Hepatocyte (in vitro differentiated cells): ENCODE measurements at regions not wholly inside any gene's neighbourhood (a gene's known extent, or its start where the extent isn't known, plus 50 kb on each side); places are given as distances from the start of the nearest gene placed in this dataset.

Experiments used
- DNase-seq: peaks from one replicate; pipeline ENCODE4 v3.0.0-alpha.2; 2016; ENCODE audit warnings: low spot score
- H2AFZ ChIP-seq: fragments of 200-600 bp; sonication (generic); 2 replicates; pipeline ENCODE4 v1.6.0; 2016; ENCODE audit warnings: antibody characterized with exemption, mild to moderate bottlenecking
- H3K27ac ChIP-seq: fragments of 200-600 bp; sonication (generic); 2 replicates; pipeline ENCODE4 v1.5.1; 2016; ENCODE audit warnings: mild to moderate bottlenecking
- H3K27me3 ChIP-seq: fragments of 200-600 bp; sonication (generic); 2 replicates; pipeline ENCODE4 v1.6.1; 2016
- H3K36me3 ChIP-seq: fragments of 200-600 bp; sonication (generic); replicated peaks from 2 replicates; pipeline ENCODE4 v1.5.1; 2016; ENCODE audit warnings: low read depth; ENCODE audit not compliant: insufficient read depth
- H3K4me1 ChIP-seq: fragments of 200-600 bp; sonication (generic); 2 replicates; pipeline ENCODE4 v1.5.1; 2016; ENCODE audit warnings: mild to moderate bottlenecking, moderate library complexity; ENCODE audit not compliant: insufficient read depth
- H3K4me2 ChIP-seq: fragments of 200-600 bp; sonication (generic); 2 replicates; pipeline ENCODE4 v1.6.0; 2016
- H3K4me3 ChIP-seq: fragments of 200-600 bp; sonication (generic); 2 replicates; pipeline ENCODE4 v1.5.1; 2016; ENCODE audit warnings: mild to moderate bottlenecking
- H3K79me2 ChIP-seq: fragments of 200-600 bp; sonication (generic); 2 replicates; pipeline ENCODE4 v1.6.0; 2017; ENCODE audit warnings: mild to moderate bottlenecking
- H3K9me2 ChIP-seq: fragments of 200-600 bp; sonication (generic); replicated peaks from 2 replicates; pipeline ENCODE4 v1.6.0; 2017; ENCODE audit warnings: mild to moderate bottlenecking; ENCODE audit not compliant: insufficient read depth
- H3K9me3 ChIP-seq: fragments of 200-600 bp; sonication (generic); 2 replicates; pipeline ENCODE4 v1.5.1; 2016; ENCODE audit warnings: low read depth, mild to moderate bottlenecking
- H4K20me1 ChIP-seq: fragments of 200-600 bp; sonication (generic); 2 replicates; pipeline ENCODE4 v1.6.0; 2016; ENCODE audit warnings: mild to moderate bottlenecking; ENCODE audit not compliant: insufficient read depth, poor library complexity, severe bottlenecking
- EZH2 ChIP-seq: fragments of 200-600 bp; sonication (generic); IDR thresholded peaks from 2 replicates; pipeline ENCODE4 v1.6.1; 2016; ENCODE audit warnings: antibody characterized with exemption, mild to moderate bottlenecking, borderline replicate concordance
- EZH2phosphoT487 ChIP-seq: fragments of 200-600 bp; sonication (generic); IDR thresholded peaks from one replicate; pipeline ENCODE4 v1.6.1; 2018; ENCODE audit warnings: antibody characterized with exemption, mild to moderate bottlenecking, low read depth, moderate library complexity; ENCODE audit not compliant: unreplicated experiment, severe bottlenecking
- WGBS: methylation state at CpG from one replicate; pipeline ENCODE4 v1.1.6; 2016; ENCODE audit warnings: low lambda C conversion rate; ENCODE audit errors: missing lambda C conversion rate; 5-methylcytosine and 5-hydroxymethylcytosine counted together
- TF ChIP-seq, protein P1 (sequence below): fragments of 200-600 bp; sonication (generic); IDR thresholded peaks from 2 replicates; pipeline ENCODE4 v1.5.1; 2016; ENCODE audit warnings: antibody characterized with exemption, mild to moderate bottlenecking; ENCODE audit not compliant: poor library complexity

GRCh38 chr10:21183025-21183424, 285.9 kb upstream of the NEBL start:
- no peak overlapping the region for H2AFZ ChIP-seq
- no peaks in the 10 kb centered on the region for H3K9me3 ChIP-seq
- no peak for DNase-seq

GRCh38 chr10:21181451-21181850, 284.3 kb upstream of the NEBL start:
- WGBS, result 88% methylated on average over 7 of the region's 7 CpGs
- no peak for TF ChIP-seq EZH2phosphoT487
- no peak for TF ChIP-seq EZH2
- TF ChIP-seq, protein P1, sequence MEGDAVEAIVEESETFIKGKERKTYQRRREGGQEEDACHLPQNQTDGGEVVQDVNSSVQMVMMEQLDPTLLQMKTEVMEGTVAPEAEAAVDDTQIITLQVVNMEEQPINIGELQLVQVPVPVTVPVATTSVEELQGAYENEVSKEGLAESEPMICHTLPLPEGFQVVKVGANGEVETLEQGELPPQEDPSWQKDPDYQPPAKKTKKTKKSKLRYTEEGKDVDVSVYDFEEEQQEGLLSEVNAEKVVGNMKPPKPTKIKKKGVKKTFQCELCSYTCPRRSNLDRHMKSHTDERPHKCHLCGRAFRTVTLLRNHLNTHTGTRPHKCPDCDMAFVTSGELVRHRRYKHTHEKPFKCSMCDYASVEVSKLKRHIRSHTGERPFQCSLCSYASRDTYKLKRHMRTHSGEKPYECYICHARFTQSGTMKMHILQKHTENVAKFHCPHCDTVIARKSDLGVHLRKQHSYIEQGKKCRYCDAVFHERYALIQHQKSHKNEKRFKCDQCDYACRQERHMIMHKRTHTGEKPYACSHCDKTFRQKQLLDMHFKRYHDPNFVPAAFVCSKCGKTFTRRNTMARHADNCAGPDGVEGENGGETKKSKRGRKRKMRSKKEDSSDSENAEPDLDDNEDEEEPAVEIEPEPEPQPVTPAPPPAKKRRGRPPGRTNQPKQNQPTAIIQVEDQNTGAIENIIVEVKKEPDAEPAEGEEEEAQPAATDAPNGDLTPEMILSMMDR, result no peak
- no peak overlapping the region for H2AFZ ChIP-seq

More at GRCh38 chr10:21183025-21183424, 285.9 kb upstream of the NEBL start:
- WGBS, result 80% methylated on average over 5 of the region's 5 CpGs
- TF ChIP-seq, protein P1, result no peak
- no peak for TF ChIP-seq EZH2
- no peak for TF ChIP-seq EZH2phosphoT487
- Histone ChIP-seq H3K4me3 (no peak overlapping the region), H3K27ac (no peak overlapping the region), H3K9me2 (no peaks in the 10 kb centered on the region), H3K27me3 (no peaks in the 10 kb centered on the region), H3K4me2 (no peak overlapping the region), H3K4me1 (no peaks in the 10 kb centered on the region), H3K79me2 (no peaks in the 10 kb centered on the region), H3K36me3 (no peaks in the 10 kb centered on the region), H4K20me1 (no peaks in the 10 kb centered on the region)

DNA sequence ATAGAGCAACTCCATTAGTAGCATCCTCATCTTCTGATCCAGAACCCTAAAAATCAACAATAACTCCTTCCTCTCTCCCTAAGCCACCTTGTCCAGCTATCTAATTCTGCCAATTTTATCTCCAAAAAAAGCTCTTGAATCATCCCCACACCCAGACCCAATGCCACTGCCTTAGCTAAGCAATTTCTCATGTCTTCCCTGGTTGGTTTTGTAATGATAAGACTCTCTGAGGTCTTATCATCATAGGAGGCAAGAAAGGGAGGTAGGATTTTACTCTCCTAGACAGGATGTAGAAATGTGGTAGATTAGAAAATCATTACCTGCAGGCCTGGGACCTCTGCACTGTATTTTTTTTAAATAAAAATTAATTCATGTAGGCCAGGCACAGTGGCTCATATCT, 283.5 kb upstream of the NEBL start:
- no peaks in the 10 kb centered on the region for H3K79me2 ChIP-seq
- no peaks in the 10 kb centered on the region for H4K20me1 ChIP-seq
- H3K36me3 ChIP-seq, result no peaks in the 10 kb centered on the region
- H3K4me1 ChIP-seq, result no peaks in the 10 kb centered on the region
- no peaks in the 10 kb centered on the region for H3K27me3 ChIP-seq
- DNase-seq, result no peak
- no peak overlapping the region for H3K4me3 ChIP-seq
- H2AFZ ChIP-seq, result no peak overlapping the region
- H3K27ac ChIP-seq, result no peak overlapping the region
- TF ChIP-seq, protein P1, result no peak
- TF ChIP-seq EZH2phosphoT487, result no peak
- no peak for TF ChIP-seq EZH2
- no peak overlapping the region for H3K4me2 ChIP-seq
- no peaks in the 10 kb centered on the region for H3K9me3 ChIP-seq
- H3K9me2 ChIP-seq, result no peaks in the 10 kb centered on the region

More at GRCh38 chr10:21181451-21181850, 284.3 kb upstream of the NEBL start:
- Histone ChIP-seq H3K4me2 (no peak overlapping the region), H3K4me1 (no peaks in the 10 kb centered on the region), H3K9me3 (no peaks in the 10 kb centered on the region), H3K79me2 (no peaks in the 10 kb centered on the region), H3K4me3 (no peak overlapping the region), H3K9me2 (no peaks in the 10 kb centered on the region), H3K27me3 (no peaks in the 10 kb centered on the region), H3K27ac (no peak overlapping the region), H3K36me3 (no peaks in the 10 kb centered on the region), H4K20me1 (no peaks in the 10 kb centered on the region)
- no peak for DNase-seq

GRCh38 chr10:21176934-21177480, 279.9 kb upstream of the NEBL start:
- H3K4me1 ChIP-seq, result no peaks in the 10 kb centered on the region
- H3K9me2 ChIP-seq, result no peaks in the 10 kb centered on the region
- DNase-seq, result no peak
- WGBS, result 92% methylated on average over 6 of the region's 6 CpGs
- H3K4me3 ChIP-seq, result no peak overlapping the region
- H3K4me2 ChIP-seq, result no peak overlapping the region
- H3K27ac ChIP-seq, result no peak overlapping the region
- H3K79me2 ChIP-seq, result no peaks in the 10 kb centered on the region
- TF ChIP-seq EZH2 (no peak), EZH2phosphoT487 (no peak)
- TF ChIP-seq, protein P1, result no peak
- no peaks in the 10 kb centered on the region for H4K20me1 ChIP-seq
- no peaks in the 10 kb centered on the region for H3K9me3 ChIP-seq
- no peaks in the 10 kb centered on the region for H3K36me3 ChIP-seq
- H3K27me3 ChIP-seq, result peaks cover 7% of the 10 kb centered on the region
- no peak overlapping the region for H2AFZ ChIP-seq
